ENCODE measurements at regions not wholly inside any gene's neighbourhood (a gene's known extent, or its start where the extent isn't known, plus 50 kb on each side); places are given as distances from the start of the nearest gene placed in this dataset.
"Not testable (repeated sequence)": the region's sequence is repeated elsewhere in the genome, so short reads cannot be mapped to it uniquely, and the experiment has no call there.

DNA sequence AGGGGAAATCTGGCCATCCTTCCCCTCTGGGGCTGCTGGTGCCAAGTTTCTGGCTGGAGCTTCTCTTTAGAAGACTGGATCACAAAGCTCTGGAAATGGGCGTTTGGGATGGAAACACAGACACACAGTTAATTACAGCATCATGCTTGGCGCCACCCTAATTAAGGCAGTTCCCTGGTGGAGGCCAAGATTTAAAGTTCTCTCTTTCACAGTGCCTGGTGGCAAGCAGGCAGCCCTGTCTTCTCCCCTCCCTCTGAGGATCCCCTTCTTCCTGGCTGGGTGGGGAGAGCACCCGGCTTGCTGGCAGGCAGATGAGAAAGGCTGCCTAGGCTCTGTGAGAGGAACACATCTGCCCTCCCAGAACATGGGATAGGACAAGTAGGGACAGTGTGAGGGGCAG lies 59.0 kb upstream of the NKD1 start:
- H3K4me3 ChIP-seq (ENCODE audit: low read length): no peak overlapping the region
- DNase-seq (ENCODE audit: low read depth): no peak

DNA sequence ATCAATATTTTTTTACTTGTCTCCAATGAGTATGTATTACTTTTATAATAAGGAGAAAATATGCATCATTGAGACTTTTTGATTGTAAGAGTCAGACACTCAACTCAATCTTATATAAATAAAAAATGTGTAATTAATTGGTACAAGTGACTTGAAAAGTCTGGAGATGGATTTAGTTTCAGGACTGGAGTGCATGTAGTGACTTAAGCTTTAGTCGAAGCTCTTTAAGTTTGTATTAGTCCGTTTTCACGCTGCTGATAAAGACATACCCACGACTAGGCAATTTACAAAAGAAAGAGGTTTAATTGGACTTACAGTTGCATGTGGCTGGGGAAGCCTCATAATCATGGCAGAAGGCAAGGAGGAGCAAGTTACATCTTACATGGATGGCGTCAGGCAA lies 60.7 kb upstream of the NKD1 start:
- no peak for TF ChIP-seq CTCF (IDR thresholded peaks at IDR 0.05; ENCODE audit: insufficient read depth, low read depth, low read length, missing control alignments)
- DNase-seq (ENCODE audit: low read depth): no peak

More for the DNA sequence above, 59.0 kb upstream of the NKD1 start:
- TF ChIP-seq CTCF (IDR thresholded peaks at IDR 0.05; ENCODE audit: insufficient read depth, low read depth, low read length, missing control alignments): no peak

GRCh38 chr16:50486162-50486561 lies 62.0 kb upstream of the NKD1 start:
- not testable (repeated sequence) for H3K4me3 ChIP-seq (ENCODE audit: low read length); DNase-seq (ENCODE audit: low read depth)

More for the DNA sequence above, 60.7 kb upstream of the NKD1 start:
- no peak overlapping the region for H3K4me3 ChIP-seq (ENCODE audit: low read length)

GRCh38 chr16:50485232-50485631 lies 63.0 kb upstream of the NKD1 start:
- TF ChIP-seq CTCF (IDR thresholded peaks at IDR 0.05; ENCODE audit: insufficient read depth, low read depth, low read length, missing control alignments): no peak
- no peak for DNase-seq (ENCODE audit: low read depth)
- no peak overlapping the region for H3K4me3 ChIP-seq (ENCODE audit: low read length)

GRCh38 chr16:50482271-50482670 lies 65.9 kb upstream of the NKD1 start:
- no peak for DNase-seq (ENCODE audit: low read depth)
- no peak overlapping the region for H3K4me3 ChIP-seq (ENCODE audit: low read length)
- no peak for TF ChIP-seq CTCF (IDR thresholded peaks at IDR 0.05; ENCODE audit: insufficient read depth, low read depth, low read length, missing control alignments)

- DNase-seq (ENCODE audit: low read depth): no peak
- H3K4me3 ChIP-seq (ENCODE audit: low read length): no peak overlapping the region
- no peak for TF ChIP-seq CTCF (IDR thresholded peaks at IDR 0.05; ENCODE audit: insufficient read depth, low read depth, low read length, missing control alignments)
Measured at GRCh38 chr16:50480206-50480605, 68.0 kb upstream of the NKD1 start.

GRCh38 chr16:50479771-50480170 lies 68.4 kb upstream of the NKD1 start:
- no peak for TF ChIP-seq CTCF (IDR thresholded peaks at IDR 0.05; ENCODE audit: insufficient read depth, low read depth, low read length, missing control alignments)
- no peak overlapping the region for H3K4me3 ChIP-seq (ENCODE audit: low read length)
- no peak for DNase-seq (ENCODE audit: low read depth)

DNA sequence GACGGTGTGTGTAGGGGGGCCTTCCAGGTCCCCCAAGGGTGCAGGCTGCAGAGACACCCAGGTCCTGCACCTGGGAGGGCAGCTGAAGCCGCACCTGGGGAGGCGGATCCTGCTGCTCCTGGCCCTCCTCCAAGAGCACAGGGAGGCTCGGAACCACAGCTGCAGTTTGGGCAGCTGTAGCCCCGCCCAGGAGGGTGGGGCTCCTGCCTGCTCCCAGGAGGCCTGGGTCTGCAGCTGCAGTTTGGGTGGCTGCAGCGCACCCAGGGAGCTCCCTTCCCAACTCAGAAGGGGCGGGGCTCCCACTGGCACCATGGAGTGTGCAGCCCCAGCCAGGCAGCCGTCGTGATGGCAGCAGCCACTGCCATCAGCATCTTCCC lies 69.4 kb upstream of the NKD1 start:
- no peak for TF ChIP-seq CTCF (IDR thresholded peaks at IDR 0.05; ENCODE audit: insufficient read depth, low read depth, low read length, missing control alignments)
- peak; percentile 19 for DNase-seq (ENCODE audit: low read depth)
- H3K4me3 ChIP-seq (ENCODE audit: low read length): no peak overlapping the region
